ENCODE measurements at regions not wholly inside any gene's neighbourhood (a gene's known extent, or its start where the extent isn't known, plus 50 kb on each side); places are given as distances from the start of the nearest gene placed in this dataset.

DNA sequence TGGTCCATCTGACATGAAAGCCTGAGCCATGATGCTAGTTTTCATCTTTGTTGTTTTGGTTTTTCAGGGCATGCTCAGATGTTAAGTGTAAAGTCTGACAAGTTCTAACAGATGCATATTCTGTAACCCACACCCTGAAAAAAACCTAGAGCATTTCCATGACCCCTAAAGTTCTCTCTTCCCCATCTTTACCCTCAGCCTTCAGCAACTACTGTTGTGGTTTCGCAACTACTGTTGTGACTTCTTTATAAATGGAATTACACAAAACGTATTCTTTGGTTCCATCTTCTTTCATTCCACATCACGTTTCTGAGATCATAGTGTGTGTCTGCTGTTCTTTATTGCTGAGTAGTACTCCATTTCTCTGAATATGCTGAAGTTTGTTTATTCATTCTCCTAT is 65.1 kb upstream of the LDLRAD3 start:
- WGBS, result 81% methylated on average over 3 of the region's 3 CpGs
- no peaks in the 10 kb centered on the region for H3K27me3 ChIP-seq (replicated peaks; ENCODE audit: insufficient read depth)
- no peak overlapping the region for H3K27ac ChIP-seq
- TF ChIP-seq POLR2AphosphoS5 (IDR thresholded peaks at IDR 0.05), result no peak
- no peak for TF ChIP-seq POLR2A (IDR thresholded peaks at IDR 0.05)
- TF ChIP-seq, protein P1, sequence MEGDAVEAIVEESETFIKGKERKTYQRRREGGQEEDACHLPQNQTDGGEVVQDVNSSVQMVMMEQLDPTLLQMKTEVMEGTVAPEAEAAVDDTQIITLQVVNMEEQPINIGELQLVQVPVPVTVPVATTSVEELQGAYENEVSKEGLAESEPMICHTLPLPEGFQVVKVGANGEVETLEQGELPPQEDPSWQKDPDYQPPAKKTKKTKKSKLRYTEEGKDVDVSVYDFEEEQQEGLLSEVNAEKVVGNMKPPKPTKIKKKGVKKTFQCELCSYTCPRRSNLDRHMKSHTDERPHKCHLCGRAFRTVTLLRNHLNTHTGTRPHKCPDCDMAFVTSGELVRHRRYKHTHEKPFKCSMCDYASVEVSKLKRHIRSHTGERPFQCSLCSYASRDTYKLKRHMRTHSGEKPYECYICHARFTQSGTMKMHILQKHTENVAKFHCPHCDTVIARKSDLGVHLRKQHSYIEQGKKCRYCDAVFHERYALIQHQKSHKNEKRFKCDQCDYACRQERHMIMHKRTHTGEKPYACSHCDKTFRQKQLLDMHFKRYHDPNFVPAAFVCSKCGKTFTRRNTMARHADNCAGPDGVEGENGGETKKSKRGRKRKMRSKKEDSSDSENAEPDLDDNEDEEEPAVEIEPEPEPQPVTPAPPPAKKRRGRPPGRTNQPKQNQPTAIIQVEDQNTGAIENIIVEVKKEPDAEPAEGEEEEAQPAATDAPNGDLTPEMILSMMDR (IDR thresholded peaks at IDR 0.05), result no peak
- H3K4me1 ChIP-seq (replicated peaks), result no peaks in the 10 kb centered on the region
- no peaks in the 10 kb centered on the region for H3K36me3 ChIP-seq
- intact Hi-C loops (cut with DNase I), result no loop called here
- DNase-seq (ENCODE audit: low spot score), result no peak
- H3K4me3 ChIP-seq, result no peak overlapping the region
- H3K9me3 ChIP-seq, result no peaks in the 10 kb centered on the region

DNA sequence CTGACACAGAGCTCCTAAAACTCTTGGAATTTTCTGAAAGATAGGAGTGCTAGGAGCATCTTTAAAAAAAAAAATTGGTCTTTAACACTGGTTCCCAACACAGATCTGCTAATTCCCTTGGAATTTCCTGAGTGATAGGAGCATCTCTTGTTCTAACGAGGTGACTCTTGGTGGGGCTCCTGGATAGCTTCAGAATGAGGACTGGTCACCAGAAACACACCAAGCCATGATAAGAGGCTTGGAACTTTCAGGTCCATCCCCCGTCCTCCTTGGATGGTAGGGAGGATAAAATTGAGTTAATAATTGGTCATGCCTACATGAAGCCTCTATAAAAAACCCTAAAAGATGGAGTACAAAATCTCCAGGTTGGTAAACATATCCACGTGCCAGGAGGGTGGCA is 64.5 kb upstream of the LDLRAD3 start:
- no peaks in the 10 kb centered on the region for H3K9me3 ChIP-seq
- no peaks in the 10 kb centered on the region for H3K36me3 ChIP-seq
- intact Hi-C loops (cut with DNase I), result no loop called here
- no peaks in the 10 kb centered on the region for H3K27me3 ChIP-seq (replicated peaks; ENCODE audit: insufficient read depth)
- WGBS, result 53% methylated on average over 3 of the region's 3 CpGs
- H3K4me3 ChIP-seq, result no peak overlapping the region
- no peak overlapping the region for H3K27ac ChIP-seq
- H3K4me1 ChIP-seq (replicated peaks), result no peaks in the 10 kb centered on the region
- TF ChIP-seq, protein P1 (IDR thresholded peaks at IDR 0.05), result no peak
- no peak for TF ChIP-seq POLR2AphosphoS5 (IDR thresholded peaks at IDR 0.05)
- no peak for TF ChIP-seq POLR2A (IDR thresholded peaks at IDR 0.05)
- DNase-seq (ENCODE audit: low spot score), result no peak

DNA sequence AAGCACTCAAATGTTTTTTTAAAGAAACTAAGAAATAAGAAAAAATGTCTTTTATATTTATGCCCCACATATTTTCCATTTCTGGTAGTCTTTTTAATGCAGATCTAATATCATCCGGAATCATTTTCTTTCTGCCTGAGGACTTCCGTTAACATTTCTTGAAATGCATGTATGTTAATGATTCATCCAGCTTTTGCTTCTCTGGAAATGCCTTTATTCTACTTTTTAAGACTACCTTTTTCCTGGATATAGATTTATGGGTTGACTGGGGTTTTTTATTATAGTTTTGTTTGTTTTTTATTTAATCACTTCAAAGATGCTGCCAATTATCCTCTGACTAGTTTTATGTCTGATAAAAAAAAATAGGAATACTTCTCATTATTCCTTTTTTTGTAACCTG is 57.1 kb upstream of the LDLRAD3 start:
- Histone ChIP-seq H3K27ac (no peak overlapping the region), H3K4me1 (replicated peaks) (no peaks in the 10 kb centered on the region), H3K27me3 (replicated peaks; ENCODE audit: insufficient read depth) (no peaks in the 10 kb centered on the region), H3K4me3 (no peak overlapping the region), H3K36me3 (no peaks in the 10 kb centered on the region), H3K9me3 (no peaks in the 10 kb centered on the region)
- TF ChIP-seq, protein P1 (IDR thresholded peaks at IDR 0.05), result no peak
- TF ChIP-seq POLR2A (IDR thresholded peaks at IDR 0.05), result no peak
- no peak for TF ChIP-seq POLR2AphosphoS5 (IDR thresholded peaks at IDR 0.05)
- 72% methylated on average over 2 of the region's 2 CpGs for WGBS
- intact Hi-C loops (cut with DNase I), result no loop called here
- DNase-seq (ENCODE audit: low spot score), result no peak

DNA sequence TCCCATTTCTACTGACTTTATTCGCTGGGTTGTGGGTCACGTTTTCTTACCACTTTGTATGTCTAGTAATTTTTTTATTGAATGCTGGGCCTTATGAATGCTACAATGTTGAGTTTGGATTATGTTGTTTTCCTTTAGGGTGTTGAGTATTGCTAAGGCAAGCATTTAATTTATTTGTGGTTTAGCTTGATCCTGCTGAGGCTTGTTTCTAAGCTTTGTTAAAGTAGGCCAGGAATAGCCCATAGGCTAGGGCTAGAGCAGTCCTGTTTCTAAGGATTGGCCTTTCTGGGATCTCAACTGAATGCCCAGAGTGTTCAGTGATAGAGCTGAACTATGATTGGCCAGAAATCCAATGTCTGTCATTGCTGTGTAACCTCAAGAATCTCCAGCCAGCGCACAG is 56.1 kb upstream of the LDLRAD3 start:
- Histone ChIP-seq H3K4me1 (replicated peaks) (no peaks in the 10 kb centered on the region), H3K36me3 (no peaks in the 10 kb centered on the region), H3K27me3 (replicated peaks; ENCODE audit: insufficient read depth) (no peaks in the 10 kb centered on the region), H3K9me3 (no peaks in the 10 kb centered on the region), H3K27ac (no peak overlapping the region), H3K4me3 (no peak overlapping the region)
- intact Hi-C loops (cut with DNase I), result no loop called here
- no peak for DNase-seq (ENCODE audit: low spot score)
- TF ChIP-seq POLR2A (IDR thresholded peaks at IDR 0.05) (no peak), POLR2AphosphoS5 (IDR thresholded peaks at IDR 0.05) (no peak)
- TF ChIP-seq, protein P1 (IDR thresholded peaks at IDR 0.05), result no peak
- 66% methylated on average over 3 of the region's 3 CpGs for WGBS

DNA sequence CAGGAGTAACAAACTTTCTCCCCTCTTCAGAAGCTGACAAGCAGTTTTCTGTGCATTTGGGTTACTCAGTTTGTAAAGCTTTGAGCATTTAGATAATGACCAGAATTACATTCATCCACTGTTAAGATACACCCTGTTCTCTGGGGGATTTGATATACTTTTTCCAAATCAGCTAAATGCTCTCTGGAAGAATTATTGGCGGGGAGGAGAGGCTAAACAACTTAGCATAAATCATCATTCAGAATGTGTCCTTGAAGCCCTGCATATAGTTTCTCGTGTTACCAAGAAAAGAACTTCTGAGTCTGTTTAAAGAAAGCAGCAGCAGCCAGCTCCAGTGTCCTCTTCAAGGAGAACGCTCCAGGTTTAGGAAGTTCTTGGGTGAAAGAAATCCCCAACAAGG is 54.9 kb upstream of the LDLRAD3 start:
- H3K9me3 ChIP-seq, result no peaks in the 10 kb centered on the region
- no peaks in the 10 kb centered on the region for H3K27me3 ChIP-seq (replicated peaks; ENCODE audit: insufficient read depth)
- WGBS, result 86% methylated on average over 3 of the region's 3 CpGs
- no peaks in the 10 kb centered on the region for H3K36me3 ChIP-seq
- DNase-seq (ENCODE audit: low spot score), result no peak
- H3K27ac ChIP-seq, result no peak overlapping the region
- TF ChIP-seq POLR2A (IDR thresholded peaks at IDR 0.05) (no peak), POLR2AphosphoS5 (IDR thresholded peaks at IDR 0.05) (no peak)
- TF ChIP-seq, protein P1 (IDR thresholded peaks at IDR 0.05), result no peak
- no peak overlapping the region for H3K4me3 ChIP-seq
- intact Hi-C loops (cut with DNase I), result no loop called here
- no peaks in the 10 kb centered on the region for H3K4me1 ChIP-seq (replicated peaks)

Data from prostate gland (tissue), 2 donors.